ENCODE measurements at regions not wholly inside any gene's neighbourhood (a gene's known extent, or its start where the extent isn't known, plus 50 kb on each side); places are given as distances from the start of the nearest gene placed in this dataset.

DNA sequence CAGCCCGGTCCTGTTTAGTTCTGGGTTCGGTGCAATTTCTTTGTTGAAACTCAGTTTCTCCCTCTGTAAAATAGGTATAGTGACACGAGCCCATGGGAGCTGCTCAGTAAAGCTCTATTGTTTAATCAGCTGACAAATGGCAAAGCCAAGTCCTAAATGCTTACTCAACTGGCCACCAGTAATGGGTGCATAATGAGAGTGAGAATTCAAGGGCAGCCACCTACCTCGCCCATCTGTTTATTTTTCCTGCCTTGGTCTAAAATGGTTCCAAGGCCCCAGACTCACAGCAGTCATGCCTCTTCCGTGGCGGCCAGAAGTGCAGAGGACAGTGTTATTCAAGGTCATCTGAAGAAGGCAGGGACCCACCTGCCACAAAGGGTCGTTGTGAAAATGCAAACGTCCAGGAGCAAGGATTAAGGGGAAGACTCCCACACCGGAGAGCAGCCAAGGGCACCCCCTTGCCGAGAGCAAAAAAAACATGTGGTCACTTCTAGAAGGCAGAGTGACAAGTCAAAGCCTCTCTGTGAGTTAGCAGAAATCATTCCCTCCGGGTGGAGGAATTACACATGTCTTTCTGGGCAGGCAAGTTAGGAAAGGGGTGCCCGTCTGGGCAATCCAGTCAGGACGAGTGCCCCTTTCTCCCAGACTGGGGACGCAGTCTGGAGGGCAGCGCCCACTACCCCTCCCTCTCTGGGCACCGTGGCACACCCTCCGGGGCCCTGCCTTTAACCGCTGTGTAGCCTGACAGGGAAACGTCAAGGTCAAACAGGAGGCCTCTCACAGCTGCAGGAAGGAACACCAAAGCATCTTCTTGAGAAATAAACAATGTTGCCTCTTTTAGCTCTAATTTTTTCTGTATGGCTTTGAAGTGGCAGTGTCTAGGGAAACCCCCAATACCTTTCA is 186.2 kb downstream of the FOXO1 start:
- TF ChIP-seq, protein P1, sequence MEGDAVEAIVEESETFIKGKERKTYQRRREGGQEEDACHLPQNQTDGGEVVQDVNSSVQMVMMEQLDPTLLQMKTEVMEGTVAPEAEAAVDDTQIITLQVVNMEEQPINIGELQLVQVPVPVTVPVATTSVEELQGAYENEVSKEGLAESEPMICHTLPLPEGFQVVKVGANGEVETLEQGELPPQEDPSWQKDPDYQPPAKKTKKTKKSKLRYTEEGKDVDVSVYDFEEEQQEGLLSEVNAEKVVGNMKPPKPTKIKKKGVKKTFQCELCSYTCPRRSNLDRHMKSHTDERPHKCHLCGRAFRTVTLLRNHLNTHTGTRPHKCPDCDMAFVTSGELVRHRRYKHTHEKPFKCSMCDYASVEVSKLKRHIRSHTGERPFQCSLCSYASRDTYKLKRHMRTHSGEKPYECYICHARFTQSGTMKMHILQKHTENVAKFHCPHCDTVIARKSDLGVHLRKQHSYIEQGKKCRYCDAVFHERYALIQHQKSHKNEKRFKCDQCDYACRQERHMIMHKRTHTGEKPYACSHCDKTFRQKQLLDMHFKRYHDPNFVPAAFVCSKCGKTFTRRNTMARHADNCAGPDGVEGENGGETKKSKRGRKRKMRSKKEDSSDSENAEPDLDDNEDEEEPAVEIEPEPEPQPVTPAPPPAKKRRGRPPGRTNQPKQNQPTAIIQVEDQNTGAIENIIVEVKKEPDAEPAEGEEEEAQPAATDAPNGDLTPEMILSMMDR (IDR thresholded peaks at IDR 0.05; ENCODE audit: insufficient read depth, low read depth, low read length) = no peak
- TF ChIP-seq EZH2 (IDR thresholded peaks at IDR 0.05; ENCODE audit: insufficient read depth, low read length) = no peak

Measured in astrocyte (in vitro differentiated cells and primary cell).